Endodermal cell (in vitro differentiated cells): ENCODE measurements at regions not wholly inside any gene's neighbourhood (a gene's known extent, or its start where the extent isn't known, plus 50 kb on each side); places are given as distances from the start of the nearest gene placed in this dataset.

Source experiments
- DNase-seq: peaks from one replicate; pipeline ENCODE4 v3.0.0-alpha.2; 2017
- H3K27ac ChIP-seq: 2 replicates; pipeline ENCODE4 v1.5.1; 2013; ENCODE audit warnings: mild to moderate bottlenecking, low read depth, low read length, moderate library complexity
- H3K27me3 ChIP-seq: 2 replicates; pipeline ENCODE4 v1.6.1; 2013; ENCODE audit warnings: mild to moderate bottlenecking, low read length, moderate library complexity; ENCODE audit not compliant: insufficient read depth, control insufficient read depth, poor library complexity, severe bottlenecking
- H3K36me3 ChIP-seq: 2 replicates; pipeline ENCODE4 v1.7.0; 2013; ENCODE audit warnings: mild to moderate bottlenecking, low read length, moderate library complexity; ENCODE audit not compliant: control insufficient read depth, insufficient read depth
- H3K4me1 ChIP-seq: one replicate; pipeline ENCODE4 v1.7.0; 2013; ENCODE audit warnings: low read length; ENCODE audit not compliant: control insufficient read depth, insufficient read depth
- H3K4me3 ChIP-seq: 2 replicates; pipeline ENCODE4 v1.5.1; 2013; ENCODE audit warnings: mild to moderate bottlenecking, low read length, moderate library complexity
- H3K9ac ChIP-seq: 2 replicates; pipeline ENCODE4 v1.6.1; 2013; ENCODE audit warnings: mild to moderate bottlenecking, low read length, moderate library complexity; ENCODE audit not compliant: poor library complexity, severe bottlenecking; ENCODE audit errors: extremely low read depth
- H3K9me3 ChIP-seq: 2 replicates; pipeline ENCODE4 v1.6.1; 2013; ENCODE audit warnings: mild to moderate bottlenecking, low read length, moderate library complexity; ENCODE audit not compliant: control insufficient read depth
- H3K27ac Mint-ChIP-seq: 2 replicates; pipeline ENCODE4 v1.8.0; 2020; ENCODE audit warnings: mixed read lengths
- H3K27me3 Mint-ChIP-seq: 2 replicates; pipeline ENCODE4 v1.8.0; 2021; ENCODE audit warnings: mild to moderate bottlenecking, mixed read lengths; ENCODE audit not compliant: insufficient read depth
- H3K36me3 Mint-ChIP-seq: 2 replicates; pipeline ENCODE4 v1.8.0; 2020; ENCODE audit warnings: low read depth, mixed read lengths
- H3K4me1 Mint-ChIP-seq: 2 replicates; pipeline ENCODE4 v1.8.0; 2020; ENCODE audit warnings: mixed read lengths
- H3K4me3 Mint-ChIP-seq: 2 replicates; pipeline ENCODE4 v1.8.0; 2020; ENCODE audit warnings: mild to moderate bottlenecking, moderate library complexity, mixed read lengths
- H3K9me3 Mint-ChIP-seq: 2 replicates; pipeline ENCODE4 v1.8.0; 2020; ENCODE audit warnings: mild to moderate bottlenecking, mixed read lengths
- WGBS, 2 experiments: methylation state at CpG; one replicate each; pipeline versions ENCODE4 v1.1.5 to v1.1.7; 2013; ENCODE audit warnings: missing lambda C conversion rate in 2 of 2, mixed read lengths in 1 of 2; ENCODE audit not compliant: insufficient coverage in 1 of 2, insufficient read length in 1 of 2; 5-methylcytosine and 5-hydroxymethylcytosine counted together
- TF ChIP-seq, protein P1 (sequence below): fragments of 200-600 bp; sonication (generic); conservative IDR thresholded peaks from 2 replicates; pipeline ENCODE4 v1.5.0; 2021; ENCODE audit warnings: antibody characterized with exemption, mild to moderate bottlenecking

DNA sequence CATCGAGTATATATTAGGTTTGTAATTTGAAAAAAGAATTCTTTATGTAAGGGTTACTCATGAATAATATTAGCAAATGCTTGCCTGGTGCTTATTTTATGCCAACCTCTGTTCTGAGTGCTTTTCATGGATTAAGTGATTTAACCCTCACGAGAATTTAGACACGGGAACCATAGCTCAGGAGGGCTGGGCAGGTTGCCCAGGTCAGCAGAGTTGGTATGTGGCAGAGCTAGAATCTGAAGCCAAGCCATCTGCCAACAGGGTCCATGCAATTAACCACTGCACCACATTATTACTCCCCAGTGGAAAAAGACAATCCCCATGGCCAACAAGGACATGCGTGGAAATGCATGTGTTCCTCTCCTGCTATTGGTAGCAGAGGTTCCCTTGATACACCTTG is 345.6 kb downstream of the CDC5L start:
- H3K4me3 ChIP-seq: no peak overlapping the region
- TF ChIP-seq, protein P1, sequence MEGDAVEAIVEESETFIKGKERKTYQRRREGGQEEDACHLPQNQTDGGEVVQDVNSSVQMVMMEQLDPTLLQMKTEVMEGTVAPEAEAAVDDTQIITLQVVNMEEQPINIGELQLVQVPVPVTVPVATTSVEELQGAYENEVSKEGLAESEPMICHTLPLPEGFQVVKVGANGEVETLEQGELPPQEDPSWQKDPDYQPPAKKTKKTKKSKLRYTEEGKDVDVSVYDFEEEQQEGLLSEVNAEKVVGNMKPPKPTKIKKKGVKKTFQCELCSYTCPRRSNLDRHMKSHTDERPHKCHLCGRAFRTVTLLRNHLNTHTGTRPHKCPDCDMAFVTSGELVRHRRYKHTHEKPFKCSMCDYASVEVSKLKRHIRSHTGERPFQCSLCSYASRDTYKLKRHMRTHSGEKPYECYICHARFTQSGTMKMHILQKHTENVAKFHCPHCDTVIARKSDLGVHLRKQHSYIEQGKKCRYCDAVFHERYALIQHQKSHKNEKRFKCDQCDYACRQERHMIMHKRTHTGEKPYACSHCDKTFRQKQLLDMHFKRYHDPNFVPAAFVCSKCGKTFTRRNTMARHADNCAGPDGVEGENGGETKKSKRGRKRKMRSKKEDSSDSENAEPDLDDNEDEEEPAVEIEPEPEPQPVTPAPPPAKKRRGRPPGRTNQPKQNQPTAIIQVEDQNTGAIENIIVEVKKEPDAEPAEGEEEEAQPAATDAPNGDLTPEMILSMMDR: no peak
- H3K4me1 ChIP-seq: no peaks in the 10 kb centered on the region
- no peak for DNase-seq
- 90 to 94% methylated on average over 3 to 4 of the region's 4 CpGs for WGBS, 2 experiments
- Mint-ChIP-seq H3K4me3 (no peak overlapping the region), H3K27me3 (peaks cover 1% of the 10 kb centered on the region), H3K27ac (no peak overlapping the region), H3K4me1 (no peaks in the 10 kb centered on the region), H3K36me3 (no peaks in the 10 kb centered on the region), H3K9me3 (no peaks in the 10 kb centered on the region)
- no peaks in the 10 kb centered on the region for H3K36me3 ChIP-seq
- no peak overlapping the region for H3K9ac ChIP-seq
- H3K27me3 ChIP-seq: no peaks in the 10 kb centered on the region
- H3K27ac ChIP-seq: no peak overlapping the region
- H3K9me3 ChIP-seq: no peaks in the 10 kb centered on the region

DNA sequence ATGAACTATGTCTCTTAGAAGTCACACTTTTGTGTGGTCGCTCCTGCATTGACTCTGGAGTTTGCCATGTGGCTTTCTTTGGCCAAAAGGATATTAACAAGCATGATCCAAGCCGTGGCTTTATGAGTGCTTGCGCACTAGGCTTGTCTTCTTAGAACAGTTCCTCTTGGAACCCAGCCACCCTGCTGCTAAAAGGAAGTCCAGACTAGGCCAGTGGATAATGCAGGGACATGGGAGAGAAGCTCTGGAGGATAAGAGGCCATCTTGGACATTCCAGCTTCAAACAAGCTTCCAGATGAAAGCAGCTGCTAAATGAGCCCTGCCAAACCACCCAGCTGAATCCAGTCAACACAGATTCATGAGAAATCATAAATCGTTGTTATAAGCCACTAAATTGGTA is 346.4 kb downstream of the CDC5L start:
- DNase-seq: no peak
- H3K9me3 ChIP-seq: no peaks in the 10 kb centered on the region
- no peak overlapping the region for H3K9ac ChIP-seq
- H3K36me3 ChIP-seq: no peaks in the 10 kb centered on the region
- Mint-ChIP-seq H3K36me3 (no peaks in the 10 kb centered on the region), H3K9me3 (no peaks in the 10 kb centered on the region), H3K4me3 (no peak overlapping the region), H3K27ac (no peak overlapping the region), H3K27me3 (no peaks in the 10 kb centered on the region), H3K4me1 (peaks cover 5% of the 10 kb centered on the region)
- H3K27me3 ChIP-seq: no peaks in the 10 kb centered on the region
- TF ChIP-seq, protein P1: no peak
- H3K4me3 ChIP-seq: no peak overlapping the region
- 91 to 100% methylated on average over 1 to 4 of the region's 4 CpGs for WGBS, 2 experiments
- no peak overlapping the region for H3K27ac ChIP-seq
- peaks cover 3% of the 10 kb centered on the region for H3K4me1 ChIP-seq

- Histone ChIP-seq H3K36me3 (no peaks in the 10 kb centered on the region), H3K27ac (no peak overlapping the region), H3K9ac (no peak overlapping the region), H3K27me3 (no peaks in the 10 kb centered on the region), H3K9me3 (no peaks in the 10 kb centered on the region), H3K4me3 (no peak overlapping the region), H3K4me1 (peaks cover 3% of the 10 kb centered on the region)
- Mint-ChIP-seq H3K36me3 (no peaks in the 10 kb centered on the region), H3K4me1 (peaks cover 13% of the 10 kb centered on the region), H3K27ac (no peak overlapping the region), H3K9me3 (no peaks in the 10 kb centered on the region), H3K27me3 (no peaks in the 10 kb centered on the region), H3K4me3 (no peak overlapping the region)
- TF ChIP-seq, protein P1: no peak
- WGBS, 2 experiments: 86 to 94% methylated on average over 5 of the region's 5 CpGs
- no peak for DNase-seq
These were observed 347.6 kb downstream of the CDC5L start for GRCh38 chr6:44734886-44735629.
